KG1 (cell line): ENCODE measurements at regions not wholly inside any gene's neighbourhood (a gene's known extent, or its start where the extent isn't known, plus 50 kb on each side); places are given as distances from the start of the nearest gene placed in this dataset.

Source experiments
- DNase-seq: peaks from one replicate; lab custom pipeline; 2025; lab: John Stamatoyannopoulos, UW

DNA sequence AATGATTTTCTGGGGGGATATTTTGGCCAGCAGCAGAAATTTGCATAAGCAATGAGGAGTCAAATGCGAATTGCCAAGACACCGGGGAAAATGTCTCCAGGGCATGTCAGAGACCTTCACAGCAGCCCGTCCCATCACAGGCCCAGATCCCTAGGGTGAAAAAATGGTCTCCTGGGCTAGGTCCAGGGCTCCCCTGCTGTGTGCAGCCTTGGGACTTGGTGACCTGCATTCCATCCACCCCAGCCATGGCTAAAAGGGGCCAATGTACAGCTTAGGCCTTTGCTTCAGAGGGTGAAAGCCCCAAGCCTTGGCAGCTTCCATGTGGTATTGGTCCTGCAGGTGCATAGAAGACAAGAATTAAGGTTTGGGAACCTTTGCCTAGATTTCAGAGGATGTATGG is 534.5 kb upstream of the MEF2C start:
- DNase-seq: no peak

DNA sequence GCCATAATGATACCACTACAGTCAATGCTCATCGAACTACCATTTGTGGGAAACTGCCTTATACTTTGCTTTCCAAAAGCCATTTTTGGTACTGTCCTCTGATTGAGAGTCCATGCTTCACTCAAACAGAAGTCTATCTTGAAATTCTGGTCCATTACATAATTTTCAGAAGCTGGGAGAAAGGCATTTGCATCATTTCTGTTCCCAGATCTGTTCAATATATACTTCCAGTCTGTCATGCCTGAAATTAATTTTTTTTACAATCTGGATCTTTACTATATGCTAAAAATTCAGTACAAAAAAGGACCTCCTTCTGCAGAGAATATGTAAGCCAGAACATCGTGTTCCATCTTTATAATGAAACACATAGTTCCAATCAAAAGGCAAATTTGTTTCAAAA is 528.9 kb upstream of the MEF2C start:
- no peak for DNase-seq

- DNase-seq: no peak
Observed at GRCh38 chr5:89407054-89407453, 524.1 kb upstream of the MEF2C start.

- no peak for DNase-seq
Observed at GRCh38 chr5:89401659-89402058, 518.7 kb upstream of the MEF2C start.

- no peak for DNase-seq
Observed at GRCh38 chr5:89401012-89401411, 518.0 kb upstream of the MEF2C start.

- no peak for DNase-seq
Observed at GRCh38 chr5:89399548-89399947, 516.6 kb upstream of the MEF2C start.

GRCh38 chr5:89397096-89397495 is 514.1 kb upstream of the MEF2C start:
- no peak for DNase-seq

DNA sequence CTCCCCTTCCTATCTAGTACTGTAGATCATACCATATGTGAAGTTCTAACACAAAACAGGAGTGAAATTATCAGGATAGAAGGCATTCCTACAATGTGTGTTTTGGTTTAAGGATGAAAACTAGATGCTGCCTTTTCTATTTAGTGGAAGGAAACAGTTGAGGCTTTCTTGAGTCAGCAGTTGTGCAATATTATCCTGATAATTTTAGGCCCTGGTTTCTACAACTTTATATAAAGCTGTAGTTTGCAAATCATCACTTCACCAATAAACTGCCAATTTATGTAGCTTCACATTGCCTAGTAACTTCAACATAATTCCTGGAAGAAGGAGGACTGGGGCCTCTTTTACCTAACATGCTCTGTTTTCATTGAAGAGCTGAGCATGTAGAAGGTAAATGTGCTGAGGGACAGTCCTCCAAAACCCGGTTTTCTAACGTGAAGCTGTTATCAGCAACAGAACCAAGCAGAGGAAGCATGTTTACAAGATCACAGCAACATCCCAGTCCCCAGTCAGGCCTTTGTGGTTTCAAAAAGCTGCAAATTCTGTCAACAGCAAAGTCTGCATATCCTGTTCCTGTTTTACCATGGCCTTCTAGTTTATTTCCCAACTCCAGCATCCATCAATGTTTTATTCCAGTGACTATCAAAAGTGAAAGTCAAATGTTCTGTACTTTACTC is 513.4 kb upstream of the MEF2C start:
- DNase-seq: no peak

- DNase-seq: no peak
Observed at GRCh38 chr5:89395111-89395510, 512.1 kb upstream of the MEF2C start.

GRCh38 chr5:89388872-89389271 is 505.9 kb upstream of the MEF2C start:
- DNase-seq: no peak

DNA sequence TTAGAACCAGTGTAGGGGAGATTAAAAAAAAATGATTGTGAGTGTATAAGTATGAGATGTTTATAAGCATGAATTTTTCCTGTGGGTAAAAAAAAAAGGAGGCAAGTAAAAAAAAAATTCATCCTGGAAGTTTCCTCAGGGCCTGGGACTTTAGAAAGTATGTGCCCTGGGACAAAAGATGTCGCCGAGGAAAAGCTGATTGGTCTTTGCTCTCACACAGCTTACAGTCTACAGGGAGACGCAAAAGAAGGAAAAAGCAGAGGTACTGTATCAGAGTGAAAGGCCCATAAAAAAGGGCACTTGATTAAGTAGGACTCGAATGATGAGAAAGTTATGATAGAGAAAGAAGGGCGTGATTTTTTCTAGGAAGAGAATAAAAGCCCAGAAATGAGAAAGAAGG is 501.4 kb upstream of the MEF2C start:
- no peak for DNase-seq

GRCh38 chr5:89380635-89381034 is 497.7 kb upstream of the MEF2C start:
- DNase-seq: no peak

DNA sequence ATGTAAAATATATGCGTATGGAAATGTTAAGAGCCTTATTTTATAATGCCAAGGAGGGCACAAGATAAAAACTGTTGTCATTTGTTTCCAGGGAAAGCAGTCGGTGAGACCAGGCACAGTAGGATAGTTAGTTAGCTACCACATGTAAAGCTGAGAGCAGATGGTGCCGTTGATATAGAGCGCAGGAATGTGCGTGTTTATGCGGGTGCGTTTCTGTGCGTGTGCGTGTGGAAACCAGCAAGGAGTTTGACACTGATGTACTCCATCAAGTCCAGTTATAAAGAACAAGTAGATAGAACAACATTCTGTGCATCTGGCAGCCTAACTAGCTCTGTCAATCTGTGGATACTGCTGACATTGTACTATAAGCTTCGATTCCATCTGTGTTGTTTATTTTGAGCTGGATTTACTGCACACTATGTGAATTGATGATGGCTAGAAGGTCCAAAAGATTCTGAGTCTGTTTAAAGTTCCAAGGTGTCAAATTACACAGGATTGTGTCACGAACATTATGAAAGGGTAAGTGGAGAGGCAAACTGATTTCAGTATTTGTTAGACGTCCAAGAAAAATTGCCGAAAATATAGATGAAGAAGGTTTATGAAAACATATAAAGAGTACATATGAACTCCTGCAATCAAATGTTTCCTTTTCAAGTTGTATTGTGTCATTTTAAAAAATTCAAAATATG is 494.9 kb upstream of the MEF2C start:
- no peak for DNase-seq

DNA sequence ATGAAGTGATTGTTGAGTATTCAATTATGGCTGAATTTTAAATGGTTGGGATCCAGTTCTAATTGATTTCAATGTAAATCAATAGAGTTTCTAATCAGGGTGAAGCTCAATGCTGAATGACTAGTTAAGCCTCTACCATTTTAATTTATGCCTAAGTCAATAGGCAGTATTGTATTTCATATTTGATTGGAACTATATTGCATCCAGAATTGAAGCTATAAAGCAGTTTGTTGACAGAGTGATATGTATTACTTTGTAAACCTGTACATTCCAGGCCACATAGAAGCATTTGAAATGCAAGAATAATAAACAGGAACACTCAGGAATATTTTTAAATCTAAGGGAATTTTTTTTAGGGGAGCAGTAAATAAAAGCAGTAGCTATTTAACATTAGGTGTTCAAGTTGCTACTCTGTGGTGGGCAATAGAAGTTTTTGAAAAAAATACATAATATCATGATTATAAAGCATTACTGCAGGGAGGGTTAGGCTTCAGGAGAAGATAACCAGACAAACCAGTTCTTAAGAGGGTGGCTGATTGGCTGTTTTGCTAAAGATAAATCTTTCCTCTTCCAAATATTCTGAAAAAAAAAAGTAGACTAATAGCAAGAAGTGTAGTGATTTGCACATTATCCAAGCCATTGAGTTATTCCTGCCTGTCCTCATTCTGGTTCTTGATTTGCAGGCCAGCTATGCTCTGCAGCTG is 492.0 kb upstream of the MEF2C start:
- DNase-seq: no peak

DNA sequence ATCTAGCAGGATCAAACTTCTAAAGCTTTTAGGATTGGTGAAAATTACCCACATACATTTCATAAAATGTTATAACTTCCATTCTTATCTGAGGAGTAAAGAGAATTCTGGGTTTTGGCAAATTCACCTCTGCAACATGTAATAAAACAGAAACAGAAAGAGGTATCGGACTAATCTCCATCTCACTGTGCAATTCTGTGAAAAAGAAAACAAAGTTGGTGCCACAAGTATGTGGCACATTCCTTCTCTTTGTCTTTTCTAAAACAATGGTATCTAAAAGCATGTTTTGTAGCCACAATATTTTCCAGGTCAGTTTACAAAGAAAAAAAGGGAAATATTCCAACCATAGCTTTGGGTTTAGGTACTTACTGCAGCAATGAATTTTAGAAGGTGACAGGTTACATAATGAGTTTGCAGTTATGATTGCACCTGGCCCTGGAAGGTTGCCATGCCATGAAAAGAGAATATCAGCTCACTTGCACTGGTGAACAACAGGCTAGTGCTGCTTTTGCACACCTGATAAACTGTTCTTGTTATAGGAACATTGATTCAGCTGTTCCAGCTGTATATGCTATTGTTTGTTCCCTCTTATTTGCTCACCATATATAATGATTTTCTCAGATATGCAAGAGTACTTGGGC is 491.3 kb upstream of the MEF2C start:
- DNase-seq: no peak

DNA sequence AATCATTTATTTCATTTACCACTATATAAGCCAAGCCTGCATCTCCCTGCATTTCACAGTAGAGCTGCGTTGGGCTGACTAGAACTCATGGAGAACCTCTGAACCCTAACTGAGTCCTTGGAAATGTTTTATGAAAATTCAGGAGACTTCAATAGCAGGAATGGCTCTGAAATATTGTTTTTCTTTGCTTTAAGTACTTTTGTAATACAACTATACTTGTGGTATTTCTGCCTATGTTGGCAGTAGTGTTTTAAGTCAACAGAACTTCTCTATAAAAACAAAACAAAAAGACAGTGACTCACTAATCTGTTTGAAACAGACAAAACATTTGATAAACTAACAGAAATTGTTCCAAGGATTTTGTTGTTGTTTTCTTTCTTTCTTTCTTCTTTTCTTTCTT is 489.2 kb upstream of the MEF2C start:
- DNase-seq: no peak

GRCh38 chr5:89371646-89372045 is 488.7 kb upstream of the MEF2C start:
- DNase-seq: no peak

GRCh38 chr5:89359046-89359445 is 476.1 kb upstream of the MEF2C start:
- DNase-seq: no peak

- no peak for DNase-seq
Observed at GRCh38 chr5:89353837-89354551, 471.0 kb upstream of the MEF2C start.

DNA sequence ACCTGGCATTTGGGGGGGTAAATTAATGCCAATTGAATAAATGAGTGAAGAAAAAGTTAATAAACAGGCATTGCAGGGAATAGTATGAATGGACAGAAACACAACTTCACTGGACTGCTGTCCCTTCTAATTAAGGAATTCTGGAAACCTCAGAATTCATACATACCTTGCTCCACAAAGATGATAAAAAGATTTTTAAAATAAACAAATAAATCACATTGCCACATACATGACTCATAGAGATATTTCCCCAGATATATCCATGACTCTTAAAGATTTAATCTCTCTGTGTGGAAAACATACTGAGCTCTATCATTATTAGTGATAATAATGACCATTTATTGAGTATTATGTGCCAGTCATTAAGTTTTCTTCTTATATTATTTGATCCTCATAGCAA is 469.0 kb upstream of the MEF2C start:
- DNase-seq: no peak

DNA sequence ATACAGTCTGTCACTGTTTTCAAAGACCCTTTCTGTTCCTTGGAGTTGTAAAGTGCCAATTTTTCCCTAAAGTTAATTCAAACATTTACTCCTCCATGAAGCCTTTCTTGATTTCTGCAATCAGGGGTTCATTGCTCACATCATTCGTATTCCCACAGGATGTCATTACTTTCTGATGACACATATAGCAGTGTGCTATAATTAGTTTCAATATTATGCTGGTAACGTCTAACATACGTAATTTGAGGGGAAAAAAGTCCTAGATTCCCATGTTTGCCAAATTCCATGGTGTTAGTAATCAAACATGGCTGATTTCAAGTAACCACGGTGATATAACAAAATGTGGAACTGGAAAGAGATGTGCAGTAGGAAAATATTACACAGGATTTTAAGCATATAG is 468.2 kb upstream of the MEF2C start:
- no peak for DNase-seq

DNA sequence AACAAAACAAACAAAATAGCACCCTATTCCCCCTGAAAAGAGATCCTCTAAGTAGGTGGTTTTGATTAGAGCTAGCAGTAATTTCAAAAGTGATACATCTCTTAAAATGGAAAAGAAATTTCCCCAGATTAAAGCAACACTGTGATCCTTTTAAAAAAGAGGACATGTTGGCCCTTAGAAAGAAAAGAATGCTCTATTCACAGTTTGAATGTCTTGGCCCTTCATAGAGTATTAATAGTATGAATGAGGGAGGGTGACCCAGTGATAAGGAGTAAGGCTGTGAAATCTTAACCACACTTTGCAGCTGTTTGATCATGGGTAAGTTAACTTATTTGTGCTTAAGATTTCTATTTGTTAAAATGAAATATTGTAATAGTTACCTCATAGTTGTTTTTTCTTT is 467.7 kb upstream of the MEF2C start:
- DNase-seq: no peak
